HG02885 (cell line): ENCODE measurements at regions not wholly inside any gene's neighbourhood (a gene's known extent, or its start where the extent isn't known, plus 50 kb on each side); places are given as distances from the start of the nearest gene placed in this dataset.
"Not testable (repeated sequence)": the region's sequence is repeated elsewhere in the genome, so short reads cannot be mapped to it uniquely, and the experiment has no call there.

Experiments
- ATAC-seq: cut with Tn5 transposase; IDR thresholded peaks from one replicate; pipeline ENCODE4 v1.9.1; 2021; ENCODE audit warnings: mild to moderate bottlenecking; ENCODE audit not compliant: unreplicated experiment, poor library complexity

DNA sequence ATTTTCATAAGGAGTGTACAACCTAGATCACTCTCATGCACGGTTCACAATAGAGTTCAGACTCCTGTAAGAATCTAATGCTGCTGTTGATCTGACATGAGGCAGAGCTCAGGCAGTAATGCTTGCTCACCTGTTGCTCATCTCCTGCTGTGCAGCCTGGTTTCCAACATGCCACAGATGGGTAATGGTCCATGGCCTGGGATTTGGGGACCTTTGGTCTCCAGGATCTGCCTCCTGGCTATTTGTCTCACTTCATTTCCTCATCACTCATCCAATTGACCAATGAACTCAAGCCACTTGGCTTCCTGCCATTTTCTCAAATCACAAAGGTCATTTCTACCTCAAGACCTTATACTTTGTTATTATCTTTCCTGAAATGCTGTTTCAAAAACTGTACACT lies 786.1 kb downstream of the ANKRD7 start:
- no peak for ATAC-seq

DNA sequence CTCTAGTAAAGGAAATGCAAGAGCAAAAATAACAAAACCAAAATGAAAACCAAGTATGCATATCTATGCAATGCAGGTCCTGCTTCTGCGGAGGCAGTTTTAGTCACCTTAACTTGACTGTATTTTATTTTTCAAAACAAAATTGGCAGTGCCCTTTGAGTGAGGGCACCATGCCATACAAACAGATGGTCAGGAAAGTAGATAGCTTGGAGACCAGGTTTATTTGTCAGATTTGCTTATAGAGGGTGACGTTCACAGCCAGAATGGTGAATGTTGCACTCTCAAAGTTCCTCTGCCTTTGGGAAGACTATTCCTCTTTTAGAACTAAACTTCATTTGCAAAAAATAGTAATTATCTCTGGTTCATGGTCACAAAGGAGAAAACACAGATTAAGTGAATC lies 801.9 kb downstream of the ANKRD7 start:
- ATAC-seq = no peak

DNA sequence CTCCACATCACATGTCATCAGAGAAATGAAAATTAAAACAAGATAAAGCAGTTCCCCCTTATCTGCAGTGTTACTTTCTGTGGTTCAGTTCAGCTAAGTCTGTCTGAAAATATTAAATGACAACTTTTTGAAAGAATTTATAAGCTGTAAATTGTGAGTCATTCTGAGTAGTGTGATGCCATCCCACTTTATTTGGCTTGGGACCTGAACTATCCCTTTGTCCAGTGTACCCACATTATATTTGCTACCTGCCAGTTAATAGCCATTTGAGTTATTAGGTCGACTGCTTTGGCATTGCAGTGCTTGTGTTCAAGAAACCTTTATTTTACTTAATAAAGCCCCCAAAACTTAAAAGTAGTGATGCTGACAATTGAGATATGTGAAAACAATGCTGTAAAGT lies 804.2 kb downstream of the ANKRD7 start:
- ATAC-seq = no peak

DNA sequence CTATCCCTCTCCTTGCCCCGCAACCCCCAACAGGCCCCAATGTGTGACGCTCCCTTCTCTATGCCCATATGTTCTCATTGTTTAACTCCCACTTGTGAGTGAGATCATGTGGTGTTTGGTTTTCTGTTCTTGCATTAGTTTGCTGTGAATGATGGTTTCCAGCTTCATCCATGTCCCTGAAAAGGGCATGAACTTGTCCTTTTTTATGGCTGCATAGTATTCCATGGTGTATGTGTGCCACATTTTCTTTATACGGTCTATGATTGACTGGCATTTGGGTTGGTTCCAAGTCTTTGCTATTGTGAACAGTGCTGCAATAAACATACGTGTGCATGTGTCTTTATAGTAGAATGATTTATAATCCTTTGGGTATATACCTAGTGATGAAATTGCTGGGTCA lies 807.6 kb downstream of the ANKRD7 start:
- ATAC-seq = not testable (repeated sequence)

DNA sequence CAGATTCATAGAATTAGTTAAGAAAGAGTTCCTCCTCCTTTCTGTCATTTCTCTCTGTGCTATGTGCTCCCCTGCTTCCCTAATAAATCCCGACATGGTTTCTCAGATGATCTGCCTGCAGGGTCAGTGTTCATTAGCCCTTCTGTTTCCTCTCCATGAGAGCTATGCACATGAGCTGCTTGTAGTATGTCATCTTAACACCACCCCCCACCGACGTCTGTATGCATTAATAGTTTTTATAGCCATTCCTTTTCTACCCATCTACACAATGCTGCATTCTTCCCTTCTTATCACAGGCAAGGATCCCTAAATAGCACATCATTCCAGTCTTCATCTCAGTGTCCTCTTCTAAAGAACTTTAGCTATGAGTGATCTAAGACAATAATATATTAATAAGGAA lies 809.1 kb downstream of the ANKRD7 start:
- no peak for ATAC-seq

DNA sequence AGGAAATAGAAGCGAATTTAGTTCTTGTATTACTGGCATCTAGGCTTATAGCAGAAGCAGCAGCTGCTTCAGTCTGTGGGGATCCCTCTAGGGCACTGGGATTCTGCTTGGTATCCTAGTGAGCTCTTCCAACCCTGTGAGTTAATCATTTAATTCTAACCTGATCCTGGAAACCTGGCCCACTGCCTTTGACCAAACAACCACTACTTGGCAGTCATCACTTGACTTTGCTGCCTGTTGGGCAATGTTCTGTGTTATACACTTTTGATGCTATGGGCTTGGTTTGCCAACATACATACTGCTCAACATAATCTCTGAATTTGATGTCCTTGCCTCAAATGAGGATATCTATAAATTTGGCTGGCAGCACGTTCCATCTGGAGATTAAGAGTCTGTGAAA lies 813.4 kb downstream of the ANKRD7 start:
- no peak for ATAC-seq

DNA sequence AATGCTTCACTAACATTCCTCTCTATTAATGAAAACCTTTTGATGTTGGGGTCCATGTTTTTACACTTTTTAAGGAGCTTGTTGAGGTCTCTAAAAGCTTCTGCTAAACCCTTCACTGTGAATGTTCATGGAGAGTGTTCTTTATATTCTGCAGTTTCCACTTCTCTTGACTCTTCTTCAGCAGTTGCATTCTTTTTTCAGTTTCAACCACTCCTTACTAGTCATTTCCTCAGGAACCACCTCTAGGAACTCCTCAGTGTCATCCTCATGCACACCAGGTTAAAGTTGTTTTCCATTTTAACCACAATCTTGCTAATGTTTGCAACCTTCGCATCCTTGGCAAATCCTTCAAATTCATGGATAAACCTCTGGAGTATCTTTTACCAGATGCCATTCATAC lies 821.6 kb downstream of the ANKRD7 start:
- ATAC-seq = no peak

DNA sequence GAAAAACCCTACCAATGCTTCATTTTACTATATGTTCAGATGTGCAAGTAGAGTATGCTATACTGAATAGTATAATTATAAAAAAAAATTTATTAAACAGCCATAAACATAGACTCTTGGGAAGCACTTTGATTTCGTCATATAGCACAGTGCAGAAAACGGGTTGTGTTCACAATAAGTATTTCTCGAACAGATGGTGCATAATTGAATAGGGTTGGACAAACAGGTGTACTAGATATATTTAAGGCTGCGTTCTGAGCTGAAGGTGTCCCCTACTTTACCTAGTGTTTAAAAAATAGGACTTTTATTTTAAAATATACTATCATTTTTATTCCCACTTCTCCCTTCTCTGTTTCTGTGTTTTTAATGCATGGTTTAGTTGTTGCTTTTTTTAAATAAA lies 841.5 kb downstream of the ANKRD7 start:
- ATAC-seq = no peak

DNA sequence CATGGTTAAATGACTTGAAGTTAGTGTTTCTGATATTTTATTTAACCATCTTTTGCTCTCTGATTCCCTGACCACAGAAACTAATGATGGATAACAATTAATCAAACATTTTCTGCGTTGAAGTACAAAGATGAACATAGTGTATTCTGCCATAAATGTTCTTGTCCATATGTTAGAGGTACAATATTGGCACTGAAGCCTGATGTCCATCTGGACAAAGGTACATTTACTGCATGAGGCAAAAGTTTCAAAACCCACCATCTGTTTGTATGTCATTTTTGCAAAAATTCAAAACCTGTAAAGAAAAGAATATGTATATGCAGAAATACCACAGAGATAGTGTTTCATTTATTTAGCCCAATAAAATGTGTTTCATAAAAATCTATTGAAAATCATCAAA lies 861.5 kb downstream of the ANKRD7 start:
- no peak for ATAC-seq

DNA sequence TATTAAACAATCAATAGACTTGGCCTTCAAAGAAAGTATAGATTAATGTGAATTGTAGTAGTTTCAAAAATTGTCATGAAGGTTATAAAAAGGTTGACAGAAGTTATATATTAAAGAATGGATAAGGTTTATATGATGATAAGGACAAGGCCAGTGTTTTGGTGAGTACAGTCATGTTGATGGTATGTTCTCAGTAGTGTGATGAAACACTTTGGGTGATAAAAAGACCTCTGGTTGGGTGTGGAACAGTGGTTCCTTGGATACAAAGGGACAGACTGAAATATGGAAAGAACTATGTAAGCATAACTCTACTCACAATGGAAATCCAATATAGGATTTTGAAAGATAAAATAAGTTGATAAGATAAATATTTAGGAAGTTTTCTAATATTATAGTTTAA lies 866.3 kb downstream of the ANKRD7 start:
- no peak for ATAC-seq

DNA sequence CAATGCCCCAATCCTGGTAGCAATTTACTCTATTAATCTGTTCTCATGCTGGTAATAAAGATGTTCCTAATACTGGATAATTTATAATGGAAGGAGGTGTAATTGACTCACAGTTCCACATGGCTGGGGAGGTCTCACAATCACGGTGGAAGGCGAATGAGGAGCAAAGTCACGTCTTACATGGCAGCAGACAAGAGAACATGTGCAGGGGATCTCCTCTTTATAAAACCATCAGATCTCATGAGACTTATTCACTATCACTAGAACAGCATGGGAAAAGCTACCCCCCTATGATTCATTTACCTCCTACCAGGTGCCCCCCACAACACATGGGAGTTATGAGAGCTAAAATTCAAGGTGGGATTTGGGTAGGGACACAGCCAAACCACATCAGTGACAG lies 872.2 kb downstream of the ANKRD7 start:
- no peak for ATAC-seq

DNA sequence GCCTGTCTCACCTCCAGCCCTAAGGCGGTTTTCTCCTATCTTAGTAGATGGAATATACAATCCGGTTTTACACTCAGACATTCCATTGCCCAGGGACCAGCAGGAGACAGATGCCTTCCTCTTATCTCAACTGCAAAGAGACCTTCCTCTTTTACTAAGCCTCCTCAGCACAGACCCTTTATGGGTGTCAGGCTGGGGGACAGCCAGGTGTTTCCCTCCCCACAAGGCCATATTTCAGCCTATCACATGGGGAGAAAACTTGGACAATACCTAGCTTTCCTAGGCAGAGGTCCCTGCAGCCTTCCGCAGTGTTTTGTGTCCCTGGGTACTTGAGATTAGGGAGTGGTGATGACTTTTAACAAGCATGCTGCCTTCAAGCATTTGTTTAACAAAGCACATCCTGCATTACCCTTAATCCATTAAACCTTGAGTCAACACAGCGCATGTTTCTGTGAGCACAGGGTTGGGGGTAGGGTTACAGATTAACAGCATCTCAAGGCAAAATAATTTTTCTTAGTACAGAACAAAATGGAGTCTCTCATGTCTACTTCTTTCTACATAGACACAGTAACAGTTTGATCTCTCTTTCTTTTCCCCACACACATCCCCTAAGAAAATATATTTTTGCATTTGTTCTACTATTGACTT lies 876.2 kb downstream of the ANKRD7 start:
- not testable (repeated sequence) for ATAC-seq

DNA sequence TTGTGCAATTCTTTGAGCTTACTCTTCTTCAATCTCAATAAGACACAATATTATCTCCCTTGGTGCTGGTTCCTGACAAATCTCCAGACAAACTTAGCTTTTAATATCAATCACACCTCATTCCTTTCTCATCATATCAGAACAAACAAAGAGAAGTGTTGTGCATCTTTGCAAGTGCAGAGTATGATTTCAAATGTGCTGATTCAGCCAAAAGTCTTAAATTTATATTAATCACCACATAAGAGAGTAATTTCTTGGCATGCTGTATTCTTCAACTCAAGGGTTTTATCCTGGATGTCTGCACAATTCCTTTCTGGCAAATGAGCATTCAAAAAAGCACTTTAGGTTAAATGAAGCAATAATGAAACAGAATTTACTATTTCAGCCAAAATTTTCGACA lies 877.8 kb downstream of the ANKRD7 start:
- no peak for ATAC-seq

DNA sequence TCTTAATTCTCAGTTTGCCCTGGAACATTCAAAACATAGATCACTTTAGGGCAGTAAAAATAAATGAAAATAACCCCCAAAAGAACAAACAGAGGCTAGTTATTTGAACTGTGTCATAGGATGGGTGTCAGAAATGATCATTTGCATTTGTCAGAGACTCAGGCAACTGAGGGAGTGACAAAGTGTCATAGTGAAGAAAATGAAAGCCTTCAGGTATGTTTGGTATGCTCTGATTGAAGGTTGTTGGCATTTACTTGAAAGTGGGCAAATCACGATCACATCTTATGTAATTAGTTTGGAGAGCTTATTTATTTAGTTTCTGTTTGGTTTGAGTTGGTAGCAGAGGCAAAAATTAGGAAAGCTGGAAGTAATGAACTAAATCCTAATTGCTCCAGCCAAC lies 880.9 kb downstream of the ANKRD7 start:
- no peak for ATAC-seq

DNA sequence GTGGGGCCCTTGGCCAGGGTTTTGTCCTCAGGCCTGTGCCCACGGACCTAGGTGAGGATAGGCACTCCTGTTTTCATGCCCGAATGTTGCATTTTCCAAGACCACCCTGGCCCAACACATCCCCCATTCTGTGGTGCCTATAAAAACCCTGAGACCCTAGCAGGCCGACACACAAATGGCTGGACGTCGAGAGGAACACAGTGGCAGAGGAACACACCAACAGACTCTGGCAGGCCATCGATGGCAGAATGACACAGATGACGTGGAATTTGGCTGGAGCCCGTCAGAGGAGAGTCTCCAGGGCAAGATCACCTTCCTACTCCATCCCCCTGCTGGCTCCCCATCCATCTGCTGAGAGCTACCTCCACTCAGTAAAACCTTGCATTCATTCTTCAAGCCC lies 898.8 kb downstream of the ANKRD7 start:
- no peak for ATAC-seq

DNA sequence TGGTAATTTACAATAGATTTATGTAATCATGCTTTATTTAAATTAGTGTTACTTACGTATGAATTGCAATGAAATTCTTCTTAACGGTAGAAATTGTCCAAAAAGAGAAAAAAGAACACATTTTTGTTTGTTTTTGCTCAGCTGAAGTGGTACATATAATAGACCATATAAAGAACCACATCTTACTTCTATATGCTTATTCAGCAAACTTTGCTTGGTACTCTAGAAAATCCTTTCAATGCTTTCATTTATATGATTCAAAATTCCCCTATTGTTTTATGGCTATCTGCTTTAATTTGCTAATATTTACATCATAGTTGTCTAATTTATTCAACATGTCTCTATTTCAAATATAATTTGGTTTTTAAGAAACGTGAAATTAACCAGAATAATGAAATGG lies 903.2 kb downstream of the ANKRD7 start:
- ATAC-seq = no peak

DNA sequence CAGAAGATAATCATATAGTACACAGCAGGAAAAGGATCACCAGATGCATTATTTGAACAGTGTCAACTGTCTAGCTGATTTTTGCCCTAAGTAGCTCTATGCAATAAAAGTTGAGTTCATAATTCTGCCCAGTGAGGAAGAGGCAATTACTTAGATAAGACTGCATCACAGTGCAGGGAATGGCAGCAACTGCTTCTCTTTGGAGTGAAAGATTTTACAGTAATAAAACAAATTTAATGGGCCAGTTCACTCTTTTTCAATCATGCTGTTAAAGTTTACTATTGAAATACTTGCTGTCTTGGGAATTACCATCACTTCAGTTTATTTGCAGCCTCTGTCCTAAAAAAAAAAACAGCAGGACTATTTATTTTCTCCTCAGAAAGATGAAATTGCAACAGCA lies 907.9 kb downstream of the ANKRD7 start:
- no peak for ATAC-seq

DNA sequence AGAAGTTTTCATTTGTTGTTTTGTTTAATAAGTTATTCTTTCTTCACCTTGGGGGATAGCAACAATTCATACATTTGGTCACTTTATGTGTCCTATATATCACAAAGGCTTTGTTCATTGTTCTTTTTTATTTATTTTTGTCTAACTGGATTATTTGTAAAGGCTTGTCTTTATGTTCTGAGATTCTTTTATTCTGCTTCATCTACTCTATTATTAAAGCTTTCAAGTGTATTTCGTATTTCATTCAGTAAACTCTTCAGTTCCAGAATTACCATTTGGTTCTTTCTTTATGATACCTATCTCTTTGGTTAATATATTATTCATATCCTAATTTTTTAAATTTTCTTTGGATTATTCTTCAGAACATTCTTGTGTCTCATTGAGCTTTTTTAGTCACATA lies 942.9 kb downstream of the ANKRD7 start:
- ATAC-seq = no peak

DNA sequence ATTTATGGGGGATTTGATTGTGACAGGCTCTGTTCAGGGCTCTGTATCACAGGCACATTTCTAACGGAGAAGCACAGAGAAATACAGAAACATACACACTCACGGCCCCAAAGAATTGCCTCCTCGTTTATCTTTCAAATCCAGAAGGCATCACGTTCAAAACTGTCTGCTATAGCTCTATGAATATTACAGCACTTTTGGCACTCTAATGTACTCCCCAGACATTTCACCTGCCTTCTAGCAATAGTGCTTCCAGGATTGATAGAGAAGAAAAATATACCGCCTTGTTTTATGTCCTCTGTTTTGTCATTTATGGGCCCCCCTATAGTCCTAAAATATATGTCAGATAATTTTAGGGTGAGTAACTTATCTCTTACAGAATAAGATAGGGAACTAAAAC lies 947.5 kb downstream of the ANKRD7 start:
- ATAC-seq = no peak

DNA sequence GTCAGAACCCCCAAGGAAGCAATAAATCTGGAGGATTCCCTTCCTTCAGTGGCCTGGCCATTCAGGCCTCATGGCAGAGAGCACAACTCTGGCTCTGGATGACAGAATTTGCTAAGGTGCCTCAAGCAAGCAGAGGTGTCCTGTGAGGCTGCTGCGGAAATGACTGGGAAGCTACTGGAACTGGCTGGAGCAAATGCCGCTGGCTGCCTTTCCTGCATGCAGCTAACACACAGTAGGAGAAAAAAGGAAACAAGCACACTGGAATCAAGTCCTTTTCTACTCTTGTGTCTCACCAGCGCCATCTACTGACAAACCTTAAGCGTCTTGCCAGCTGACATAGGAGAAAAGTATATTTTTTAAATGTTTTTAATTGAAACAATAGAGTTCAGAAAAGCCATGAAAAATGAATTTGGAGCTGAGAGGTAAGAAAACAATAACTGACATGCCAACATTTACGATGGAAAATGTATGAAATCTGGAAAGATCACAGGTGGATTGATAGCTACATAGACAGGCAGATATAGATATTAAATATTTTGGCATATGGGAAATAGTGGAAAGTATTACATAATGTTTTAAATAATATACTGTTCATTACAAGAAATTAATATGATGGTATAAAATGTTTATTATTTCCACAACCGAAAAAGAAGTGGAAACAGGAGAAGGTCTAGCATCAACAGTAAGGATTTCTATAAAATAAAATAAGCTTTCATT lies 951.6 kb downstream of the ANKRD7 start:
- ATAC-seq = peak; percentile 85

DNA sequence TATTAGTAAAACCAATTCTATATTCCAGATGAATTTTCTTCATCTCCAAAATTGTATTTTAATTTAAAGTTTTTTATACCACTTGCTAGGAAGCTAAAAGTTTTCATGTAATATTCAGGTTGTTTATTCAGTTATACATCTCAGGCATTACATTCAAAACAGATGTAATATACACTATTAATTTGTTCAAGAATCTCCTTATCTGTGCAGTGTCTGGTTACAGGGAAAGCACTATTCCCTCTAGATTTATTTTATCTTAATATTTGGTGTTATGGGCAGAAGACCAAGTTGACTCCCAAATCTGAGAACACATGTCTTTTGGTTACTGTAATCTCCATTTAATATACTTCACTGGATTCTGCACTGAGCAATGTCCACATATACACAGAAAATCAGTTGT lies 953.4 kb downstream of the ANKRD7 start:
- no peak for ATAC-seq

DNA sequence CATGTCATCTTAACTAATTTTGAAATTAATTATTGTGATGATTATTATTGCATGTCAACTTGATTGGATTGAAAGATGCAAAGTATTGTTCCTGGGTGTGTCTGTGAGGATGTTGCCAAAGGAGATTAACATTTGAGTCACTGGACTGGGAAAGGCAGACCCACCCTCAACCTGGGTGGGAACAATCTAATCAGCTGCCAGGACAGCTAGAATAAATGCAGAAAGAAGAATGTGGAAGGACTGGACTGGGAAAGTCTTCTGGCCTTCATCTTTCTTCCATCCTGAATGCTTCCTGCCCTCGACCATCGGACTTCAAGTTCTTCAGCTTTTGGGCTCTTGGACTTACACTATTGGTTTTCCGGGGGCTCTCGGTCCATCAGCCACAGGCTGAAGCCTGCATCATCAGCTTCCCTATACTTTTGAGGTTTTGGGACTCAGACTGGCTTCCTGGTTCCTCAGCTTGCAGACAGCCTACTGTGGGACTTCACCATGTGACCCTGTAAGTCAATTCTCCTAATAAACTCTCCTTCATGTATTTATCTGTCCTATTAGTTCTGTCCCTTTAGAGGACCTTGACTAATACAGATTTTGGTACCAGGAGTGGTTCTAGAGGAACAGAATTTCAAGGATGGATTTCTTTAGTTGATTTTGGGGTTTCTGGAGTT lies 959.8 kb downstream of the ANKRD7 start:
- no peak for ATAC-seq
